Hepatocyte (in vitro differentiated cells): ENCODE measurements at regions not wholly inside any gene's neighbourhood (a gene's known extent, or its start where the extent isn't known, plus 50 kb on each side); places are given as distances from the start of the nearest gene placed in this dataset.

ENCODE experiments used
- CTCF ChIP-seq: fragments of 200-600 bp; sonication (generic); IDR thresholded peaks from 2 replicates; pipeline ENCODE4 v1.5.1; 2016; ENCODE audit warnings: antibody characterized with exemption, mild to moderate bottlenecking; ENCODE audit not compliant: poor library complexity
- EZH2phosphoT487 ChIP-seq: fragments of 200-600 bp; sonication (generic); IDR thresholded peaks from one replicate; pipeline ENCODE4 v1.6.1; 2018; ENCODE audit warnings: antibody characterized with exemption, mild to moderate bottlenecking, low read depth, moderate library complexity; ENCODE audit not compliant: unreplicated experiment, severe bottlenecking

DNA sequence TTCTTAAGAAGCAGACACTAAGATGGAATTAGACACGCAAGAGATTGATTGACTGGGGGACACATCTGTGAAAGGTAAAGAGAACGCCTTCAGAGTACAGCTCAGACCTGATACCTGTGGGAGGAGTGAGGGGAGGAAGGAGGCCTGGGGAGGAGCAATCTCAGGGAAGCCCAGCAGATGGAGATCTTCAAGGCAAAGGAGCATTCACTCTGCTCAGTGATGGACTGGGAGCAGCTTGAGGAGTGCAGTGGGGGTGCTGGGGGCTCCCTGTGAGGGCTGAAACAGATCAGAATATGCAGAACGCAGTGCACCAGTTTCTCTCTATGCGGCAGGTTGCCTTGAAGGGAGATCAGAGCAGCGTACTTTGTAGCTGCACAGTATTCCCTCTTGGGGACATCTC lies 103.7 kb upstream of the ATP8B1 start:
- TF ChIP-seq CTCF (no peak), EZH2phosphoT487 (no peak)
